H1 (cell line): ENCODE measurements at regions not wholly inside any gene's neighbourhood (a gene's known extent, or its start where the extent isn't known, plus 50 kb on each side); places are given as distances from the start of the nearest gene placed in this dataset.

ENCODE experiments used
- CTCF ChIA-PET: fragments of 300-600 bp; sonication (Branson Sonifier 250); formaldehyde crosslinking; loops from one replicate; lab custom pipeline; 2021; ENCODE audit not compliant: partially characterized antibody; lab: Charles Lee
- POLR2A ChIA-PET: fragments of 300-600 bp; sonication (Branson Sonifier 250); formaldehyde crosslinking; loops from one replicate; lab custom pipeline; 2021; ENCODE audit warnings: inconsistent platforms; ENCODE audit not compliant: partially characterized antibody; lab: Charles Lee
- DNase-seq, 2 experiments: peaks; one replicate each; pipeline versions ENCODE4 v3.0.0 to v3.0.0-alpha.2; 2010 to 2022; ENCODE audit warnings: low spot score in 2 of 2, low read depth in 1 of 2, mixed read lengths in 1 of 2
- FAIRE-seq: peaks from 2 replicates; lab custom pipeline; 2011; peaks lifted over from hg19 to GRCh38; lab: Jason Lieb, UNC
- H2AFZ ChIP-seq: 2 replicates; pipeline ENCODE4 v1.8.1; 2012; ENCODE audit warnings: low read length, inconsistent platforms
- H2AK5ac ChIP-seq: 2 replicates; pipeline ENCODE4 v1.6.1; 2013; ENCODE audit warnings: low read depth, low read length
- H2BK120ac ChIP-seq: replicated peaks from 2 replicates; pipeline ENCODE3; 2013; ENCODE audit warnings: low read depth, low read length, inconsistent platforms
- H2BK12ac ChIP-seq: 2 replicates; pipeline ENCODE4 v1.6.1; 2013; ENCODE audit warnings: low read depth, low read length
- H2BK15ac ChIP-seq: 2 replicates; pipeline ENCODE4 v1.6.1; 2013; ENCODE audit warnings: low read length
- H2BK20ac ChIP-seq: 2 replicates; pipeline ENCODE4 v1.6.1; 2013; ENCODE audit warnings: low read length
- H2BK5ac ChIP-seq: 2 replicates; pipeline ENCODE4 v1.6.1; 2013; ENCODE audit warnings: low read depth, low read length
- H3K14ac ChIP-seq: 2 replicates; pipeline ENCODE4 v1.6.1; 2013; ENCODE audit warnings: inconsistent platforms; ENCODE audit not compliant: insufficient read length
- H3K18ac ChIP-seq: 2 replicates; pipeline ENCODE4 v1.6.1; 2013; ENCODE audit warnings: low read length; ENCODE audit errors: extremely low read depth
- H3K23ac ChIP-seq: 2 replicates; pipeline ENCODE4 v1.6.1; 2013; ENCODE audit warnings: inconsistent platforms; ENCODE audit not compliant: insufficient read length
- H3K23me2 ChIP-seq: 2 replicates; pipeline ENCODE4 v1.6.1; 2013; ENCODE audit warnings: low read depth, low read length
- H3K27ac ChIP-seq: 2 replicates; pipeline ENCODE4 v1.6.1; 2011; ENCODE audit warnings: low read depth, low read length, inconsistent platforms
- H3K27me3 ChIP-seq, 4 experiments: replicated peaks in 1 of 4; 1 replicate in 1 of 4; 2 replicates in 3 of 4; pipeline versions ENCODE4 v1.6.1 to v1.8.1; 2011 to 2013; ENCODE audit warnings: low read length in 3 of 4, mild to moderate bottlenecking in 3 of 4, inconsistent platforms in 2 of 4, mixed read lengths in 2 of 4, moderate library complexity in 1 of 4; ENCODE audit not compliant: control insufficient read depth in 3 of 4, insufficient read depth in 3 of 4; ENCODE audit errors: extremely low read depth in 1 of 4
- H3K36me3 ChIP-seq, 4 experiments: 2 replicates each; pipeline versions ENCODE4 v1.6.1 to v1.8.1; 2011 to 2013; ENCODE audit warnings: mild to moderate bottlenecking in 4 of 4, low read length in 3 of 4, moderate library complexity in 2 of 4, control low read depth in 1 of 4, inconsistent platforms in 1 of 4; ENCODE audit not compliant: insufficient read depth in 4 of 4, control insufficient read depth in 2 of 4
- H3K4ac ChIP-seq: replicated peaks from 2 replicates; pipeline ENCODE3; 2013; ENCODE audit warnings: low read length, low read depth, mixed read lengths, inconsistent platforms; ENCODE audit not compliant: insufficient read length
- H3K4me1 ChIP-seq, 4 experiments: replicated peaks in 1 of 4; 1 replicate in 1 of 4; 2 replicates in 3 of 4; pipeline versions ENCODE4 v1.6.1 to v1.8.1; 2011 to 2013; ENCODE audit warnings: low read length in 3 of 4, inconsistent platforms in 2 of 4, mixed read lengths in 1 of 4; ENCODE audit not compliant: insufficient read depth in 4 of 4, control insufficient read depth in 3 of 4
- H3K4me2 ChIP-seq, 2 experiments: 2 replicates each; pipeline versions ENCODE4 v1.6.1 to v1.8.1; 2011 to 2013; ENCODE audit warnings: low read depth in 2 of 2, low read length in 2 of 2, control low read depth in 1 of 2, inconsistent platforms in 1 of 2, mild to moderate bottlenecking in 1 of 2; ENCODE audit not compliant: insufficient read depth in 1 of 2
- H3K4me3 ChIP-seq, 4 experiments: fragments of 200-600, 300-600 bp in 1 of 4; sonication (generic), shearing (Covaris generic), sonication (Bioruptor Twin) in 1 of 4; 2 replicates each; pipeline versions ENCODE4 v1.5.1 to v1.8.1; 2011 to 2016; ENCODE audit warnings: low read length in 4 of 4, low read depth in 3 of 4, control low read depth in 2 of 4, inconsistent platforms in 2 of 4, mild to moderate bottlenecking in 2 of 4, mixed read lengths in 1 of 4, moderate library complexity in 1 of 4; ENCODE audit not compliant: insufficient read depth in 2 of 4; ENCODE audit errors: extremely low read depth in 1 of 4
- H3K56ac ChIP-seq: replicated peaks from 2 replicates; pipeline ENCODE3; 2013; ENCODE audit warnings: low read depth, mild to moderate bottlenecking, mixed read lengths, low read length, inconsistent platforms; ENCODE audit not compliant: insufficient read length
- H3K79me1 ChIP-seq: 2 replicates; pipeline ENCODE4 v1.6.1; 2013; ENCODE audit warnings: low read depth, low read length, control low read depth
- H3K79me2 ChIP-seq, 2 experiments: 2 replicates each; pipeline versions ENCODE4 v1.6.1 to v1.8.1; 2012 to 2013; ENCODE audit warnings: low read length in 2 of 2, mild to moderate bottlenecking in 2 of 2, inconsistent platforms in 1 of 2; ENCODE audit not compliant: insufficient read depth in 2 of 2, control insufficient read depth in 1 of 2
- H3K9ac ChIP-seq, 4 experiments: replicated peaks in 1 of 4; 1 replicate in 1 of 4; 2 replicates in 3 of 4; pipeline versions ENCODE4 v1.6.1 to v1.8.1; 2011 to 2013; ENCODE audit warnings: low read depth in 3 of 4, low read length in 3 of 4, control low read depth in 2 of 4, mild to moderate bottlenecking in 2 of 4, moderate library complexity in 2 of 4, inconsistent platforms in 1 of 4; ENCODE audit errors: extremely low read depth in 1 of 4
- H3K9me3 ChIP-seq, 2 experiments: 2 replicates each; pipeline versions ENCODE4 v1.6.1 to v1.8.1; 2012 to 2013; ENCODE audit warnings: mild to moderate bottlenecking in 2 of 2, moderate library complexity in 2 of 2, control low read depth in 1 of 2, inconsistent platforms in 1 of 2, low read depth in 1 of 2, low read length in 1 of 2, mixed read lengths in 1 of 2; ENCODE audit not compliant: insufficient read depth in 2 of 2
- H4K20me1 ChIP-seq, 2 experiments: replicated peaks in 1 of 2; 2 replicates each; pipeline versions ENCODE3 to v1.8.1; 2011 to 2013; ENCODE audit warnings: inconsistent platforms in 2 of 2, low read length in 2 of 2, mild to moderate bottlenecking in 1 of 2; ENCODE audit not compliant: insufficient read depth in 2 of 2, control insufficient read depth in 1 of 2
- H4K5ac ChIP-seq: 2 replicates; pipeline ENCODE4 v1.6.1; 2013; ENCODE audit warnings: low read length, low read depth, mixed read lengths, inconsistent platforms; ENCODE audit not compliant: insufficient read length
- H4K8ac ChIP-seq: 2 replicates; pipeline ENCODE4 v1.8.0; 2013; ENCODE audit warnings: mild to moderate bottlenecking, moderate library complexity, low read length, inconsistent platforms; ENCODE audit not compliant: insufficient read depth; ENCODE audit errors: extremely low read depth
- H4K91ac ChIP-seq: replicated peaks from 2 replicates; pipeline ENCODE3; 2013; ENCODE audit warnings: low read length, mixed read lengths, inconsistent platforms; ENCODE audit not compliant: insufficient read length
- BCL11A ChIP-seq, 2 experiments: IDR thresholded peaks; one replicate each; pipeline ENCODE4 v1.6.1; 2011; ENCODE audit warnings: low read depth in 2 of 2, low read length in 2 of 2, mild to moderate bottlenecking in 2 of 2
- CEBPB ChIP-seq: IDR thresholded peaks from 2 replicates; pipeline ENCODE4 v1.6.1; 2012; ENCODE audit warnings: low read depth, low read length
- CHD1 ChIP-seq: IDR thresholded peaks from 2 replicates; pipeline ENCODE4 v1.6.1; 2012; ENCODE audit warnings: low read depth, low read length, improper control_type of control experiment
- CHD2 ChIP-seq: IDR thresholded peaks from 2 replicates; pipeline ENCODE4 v1.6.1; 2012; ENCODE audit warnings: low read length, improper control_type of control experiment
- WGBS, 2 experiments: shearing (Covaris generic) in 1 of 2; methylation state at CpG; one replicate each; pipeline versions ENCODE4 v1.1.6 to v1.1.7; 2013 to 2015; ENCODE audit warnings: low lambda C conversion rate in 2 of 2, mixed read lengths in 2 of 2, inconsistent platforms in 1 of 2, low coverage in 1 of 2, missing lambda C conversion rate in 1 of 2; ENCODE audit not compliant: insufficient replicate concordance in 2 of 2, insufficient coverage in 1 of 2, insufficient read length in 1 of 2; ENCODE audit errors: extremely low coverage in 1 of 2, missing lambda C conversion rate in 1 of 2; 5-methylcytosine and 5-hydroxymethylcytosine counted together
- TF ChIP-seq, protein P1 (sequence below): IDR thresholded peaks from 2 replicates; pipeline ENCODE4 v1.6.1; 2012; ENCODE audit warnings: low read length, inconsistent platforms

DNA sequence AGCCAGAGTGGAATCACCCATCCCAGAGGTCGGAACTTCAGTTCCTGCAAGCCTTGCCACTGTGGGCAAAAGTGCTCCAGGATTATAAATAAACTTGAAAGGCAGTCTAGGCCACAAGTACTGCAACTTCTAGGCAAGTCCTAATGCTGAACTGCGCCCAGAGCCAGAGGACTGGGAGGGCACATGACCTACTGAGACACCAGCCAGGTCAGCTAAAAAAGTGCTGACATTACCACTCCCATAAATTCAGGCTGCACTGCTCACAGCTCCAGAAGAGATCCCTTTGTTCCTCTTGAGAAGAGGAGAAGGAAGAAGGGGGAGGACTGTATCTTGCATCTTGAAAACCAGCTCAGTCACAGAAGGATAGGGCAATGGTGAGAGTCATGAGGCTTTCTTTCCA, 1084.1 kb upstream of the PHF14 start:
- Histone ChIP-seq H4K5ac (no peak overlapping the region), H3K79me2 (no peaks in the 10 kb centered on the region), H3K4me2 (no peak overlapping the region; a peak in 1 of 4 replicates), H3K9ac (no peak overlapping the region), H3K27ac (no peak overlapping the region), H3K4me3 (no peak overlapping the region), H2BK5ac (no peak overlapping the region), H2BK15ac (0 out of 2 replicates have a peak overlapping the region, but pooled peaks have one; percentile 12), H3K23ac (no peak overlapping the region), H4K91ac (no peak overlapping the region), H3K18ac (no peak overlapping the region), H2AK5ac (no peak overlapping the region), H3K56ac (no peak overlapping the region), H2BK20ac (no peak overlapping the region), H3K4ac (no peak overlapping the region), H3K23me2 (no peaks in the 10 kb centered on the region), H4K20me1 (no peaks in the 10 kb centered on the region), H4K8ac (no peak overlapping the region), H3K79me1 (no peaks in the 10 kb centered on the region), H3K14ac (no peak overlapping the region), H2BK12ac (no peak overlapping the region), H3K27me3 (no peaks in the 10 kb centered on the region), H3K36me3 (no peaks in the 10 kb centered on the region), H3K9me3 (no peaks in the 10 kb centered on the region), H2AFZ (peak overlapping the region; percentile 99), H2BK120ac (no peak overlapping the region), H3K4me1 (peaks cover 0 to 4% (median 0%) of the 10 kb centered on the region in 4 experiments; a peak in 1 of 7 replicates)
- POLR2A ChIA-PET: no interaction called here
- CTCF ChIA-PET: interaction anchor here (0.6 to 2.1 kb wide), 7 partner anchors 11 to 412 kb away, joined by 3 to 6 read pairs (median 4); no protein-coding TSS in a partner anchor
- no peak for FAIRE-seq
- no peak for DNase-seq
- 80% methylated on average over 2 of the region's 2 CpGs; no CpG with 5 or more reads in 1 of the 2 experiments for WGBS, 2 experiments
- TF ChIP-seq BCL11A (IDR thresholded peaks at IDR 0.05; ENCODE audit: low read depth in 2 of 2, low read length in 2 of 2) (no peak), CEBPB (no peak), CHD1 (no peak), CHD2 (no peak)
- TF ChIP-seq, protein P1, sequence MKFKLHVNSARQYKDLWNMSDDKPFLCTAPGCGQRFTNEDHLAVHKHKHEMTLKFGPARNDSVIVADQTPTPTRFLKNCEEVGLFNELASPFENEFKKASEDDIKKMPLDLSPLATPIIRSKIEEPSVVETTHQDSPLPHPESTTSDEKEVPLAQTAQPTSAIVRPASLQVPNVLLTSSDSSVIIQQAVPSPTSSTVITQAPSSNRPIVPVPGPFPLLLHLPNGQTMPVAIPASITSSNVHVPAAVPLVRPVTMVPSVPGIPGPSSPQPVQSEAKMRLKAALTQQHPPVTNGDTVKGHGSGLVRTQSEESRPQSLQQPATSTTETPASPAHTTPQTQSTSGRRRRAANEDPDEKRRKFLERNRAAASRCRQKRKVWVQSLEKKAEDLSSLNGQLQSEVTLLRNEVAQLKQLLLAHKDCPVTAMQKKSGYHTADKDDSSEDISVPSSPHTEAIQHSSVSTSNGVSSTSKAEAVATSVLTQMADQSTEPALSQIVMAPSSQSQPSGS: no peak
